HepG2 (cell line): ENCODE measurements at regions not wholly inside any gene's neighbourhood (a gene's known extent, or its start where the extent isn't known, plus 50 kb on each side); places are given as distances from the start of the nearest gene placed in this dataset.

Experiments
- ARNTL ChIP-seq: sonication (generic); formaldehyde crosslinking; IDR thresholded peaks from 2 replicates; pipeline ENCODE4 v1.4.0; 2020; ENCODE audit warnings: mild to moderate bottlenecking, missing genetic modification reagents
- CENPBD1 ChIP-seq: sonication (generic); formaldehyde crosslinking; IDR thresholded peaks from 2 replicates; pipeline ENCODE4 v1.8.0; 2022; ENCODE audit warnings: missing genetic modification reagents, low read depth, mild to moderate bottlenecking, borderline replicate concordance
- GTF2F1 ChIP-seq: fragments of 150-350 bp; IDR thresholded peaks from 2 replicates; pipeline ENCODE4 v1.6.1; 2014; ENCODE audit warnings: low read length
- IKZF4 ChIP-seq: sonication (generic); formaldehyde crosslinking; IDR thresholded peaks from 2 replicates; pipeline ENCODE4 v1.5.1; 2020; ENCODE audit warnings: borderline replicate concordance, mild to moderate bottlenecking, low read depth, missing genetic modification reagents; ENCODE audit errors: not compliant biosample characterization
- NFE2L1 ChIP-seq: sonication (generic); formaldehyde crosslinking; IDR thresholded peaks from 2 replicates; pipeline ENCODE4 v1.4.0; 2020; ENCODE audit warnings: missing genetic modification reagents, mild to moderate bottlenecking, borderline replicate concordance
- PHF5A ChIP-seq: IDR thresholded peaks from one replicate; pipeline ENCODE4 v1.6.1; 2018; ENCODE audit warnings: low read depth, missing genetic modification reagents; ENCODE audit not compliant: unreplicated experiment
- PRPF4 ChIP-seq: fragments of 200-400 bp; formaldehyde crosslinking; IDR thresholded peaks from 2 replicates; pipeline ENCODE4 v1.6.1; 2016; ENCODE audit warnings: low read length, low read depth; ENCODE audit not compliant: poor library complexity, severe bottlenecking
- SOX13 ChIP-seq, 3 experiments: fragments of 450-650 bp in 1 of 3; sonication (generic) in 1 of 3; formaldehyde crosslinking in 1 of 3; IDR thresholded peaks in 2 of 3; conservative IDR thresholded peaks in 1 of 3; 2 replicates each; pipeline versions ENCODE4 v1.5.0 to v1.6.1; 2016 to 2020; ENCODE audit warnings: antibody characterized with exemption in 1 of 3, mild to moderate bottlenecking in 1 of 3, missing compliant biosample characterization in 1 of 3, missing genetic modification reagents in 1 of 3, moderate library complexity in 1 of 3
- ZBTB42 ChIP-seq: sonication (generic); formaldehyde crosslinking; IDR thresholded peaks from 2 replicates; pipeline ENCODE4 v1.5.0; 2020; ENCODE audit warnings: mild to moderate bottlenecking, missing genetic modification reagents
- ZNF232 ChIP-seq: sonication (generic); formaldehyde crosslinking; IDR thresholded peaks from 2 replicates; pipeline ENCODE4 v1.4.0; 2020; ENCODE audit warnings: missing genetic modification reagents, borderline replicate concordance
- ZNF318 ChIP-seq: sonication (generic); formaldehyde crosslinking; IDR thresholded peaks from 2 replicates; pipeline ENCODE4 v1.4.0; 2020; ENCODE audit warnings: mild to moderate bottlenecking, missing genetic modification reagents
- ZNF451 ChIP-seq: sonication (generic); formaldehyde crosslinking; IDR thresholded peaks from 2 replicates; pipeline ENCODE4 v1.5.0; 2020; ENCODE audit warnings: mild to moderate bottlenecking, missing genetic modification reagents
- ZNF609 ChIP-seq: sonication (generic); formaldehyde crosslinking; IDR thresholded peaks from 2 replicates; pipeline ENCODE4 v1.4.0; 2020; ENCODE audit warnings: mild to moderate bottlenecking, missing genetic modification reagents, borderline replicate concordance

GRCh38 chr10:28939281-28940157 lies 262.2 kb downstream of the BAMBI start (continued):
- TF ChIP-seq ZNF318 (CRISPR knock-in tag) (no peak), ZNF451 (CRISPR knock-in tag) (no peak; the same call in 1 of the 2 replicates), ZNF609 (CRISPR knock-in tag) (peak; percentile 83), ZBTB42 (CRISPR knock-in tag) (no peak), ARNTL (CRISPR knock-in tag) (peak; percentile 51; the same call in 1 of the 2 replicates), PHF5A (CRISPR knock-in tag) (peak; percentile 72), IKZF4 (CRISPR knock-in tag) (no peak), GTF2F1 (no peak), PRPF4 (no peak), ZNF232 (CRISPR knock-in tag) (no peak), CENPBD1 (CRISPR knock-in tag) (no peak), NFE2L1 (no peak), SOX13 (IDR thresholded peaks at IDR 0.05) (peak; percentile 93), SOX13 (CRISPR knock-in tag; conservative IDR thresholded peaks at IDR 0.05 in 1 of 2, IDR thresholded peaks at IDR 0.05 in 1 of 2) (peak in 1 of 2 experiments; percentile 97; a peak in 2 of 4 replicates)
